ENCODE measurements at regions not wholly inside any gene's neighbourhood (a gene's known extent, or its start where the extent isn't known, plus 50 kb on each side); places are given as distances from the start of the nearest gene placed in this dataset.

GRCh38 chr18:46352520-46353250 lies 248.5 kb downstream of the HAUS1 start:
- FAIRE-seq (peak; percentile 43), DNase-seq (ENCODE audit: low read depth) (peak; percentile 15)
- TF ChIP-seq CTCF (IDR thresholded peaks at IDR 0.05; ENCODE audit: insufficient read depth, low read length, severe bottlenecking) = no peak
- Histone ChIP-seq H3K27me3 (ENCODE audit: control insufficient read depth, insufficient read depth, low read length) (no peaks in the 10 kb centered on the region), H3K36me3 (ENCODE audit: control insufficient read depth, insufficient read depth, low read length) (peaks cover 1% of the 10 kb centered on the region), H3K4me3 (ENCODE audit: low read depth, low read length) (no peak overlapping the region)

- no peak for TF ChIP-seq CTCF (IDR thresholded peaks at IDR 0.05; ENCODE audit: insufficient read depth, low read length, severe bottlenecking)
- no peak for FAIRE-seq
- peaks cover 1% of the 10 kb centered on the region for H3K36me3 ChIP-seq (ENCODE audit: control insufficient read depth, insufficient read depth, low read length)
- no peak for DNase-seq (ENCODE audit: low read depth)
- H3K27me3 ChIP-seq (ENCODE audit: control insufficient read depth, insufficient read depth, low read length) = no peaks in the 10 kb centered on the region
- no peak overlapping the region for H3K4me3 ChIP-seq (ENCODE audit: low read depth, low read length)
These were observed 249.3 kb downstream of the HAUS1 start for GRCh38 chr18:46353460-46353859.

GRCh38 chr18:46356278-46357033 lies 252.3 kb downstream of the HAUS1 start:
- TF ChIP-seq CTCF (IDR thresholded peaks at IDR 0.05; ENCODE audit: insufficient read depth, low read length, severe bottlenecking) = no peak
- Histone ChIP-seq H3K4me3 (ENCODE audit: low read depth, low read length) (no peak overlapping the region), H3K27me3 (ENCODE audit: control insufficient read depth, insufficient read depth, low read length) (no peaks in the 10 kb centered on the region), H3K36me3 (ENCODE audit: control insufficient read depth, insufficient read depth, low read length) (peaks cover 1% of the 10 kb centered on the region)
- no peak for DNase-seq (ENCODE audit: low read depth)
- no peak for FAIRE-seq

GRCh38 chr18:46360102-46360699 lies 256.0 kb downstream of the HAUS1 start:
- H3K27me3 ChIP-seq (ENCODE audit: control insufficient read depth, insufficient read depth, low read length) = no peaks in the 10 kb centered on the region
- no peak overlapping the region for H3K4me3 ChIP-seq (ENCODE audit: low read depth, low read length)
- DNase-seq (ENCODE audit: low read depth) (no peak), FAIRE-seq (no peak)
- TF ChIP-seq CTCF (IDR thresholded peaks at IDR 0.05; ENCODE audit: insufficient read depth, low read length, severe bottlenecking) = no peak
- no peaks in the 10 kb centered on the region for H3K36me3 ChIP-seq (ENCODE audit: control insufficient read depth, insufficient read depth, low read length)

GRCh38 chr18:46360866-46361265 lies 256.7 kb downstream of the HAUS1 start:
- no peaks in the 10 kb centered on the region for H3K36me3 ChIP-seq (ENCODE audit: control insufficient read depth, insufficient read depth, low read length)
- TF ChIP-seq CTCF (IDR thresholded peaks at IDR 0.05; ENCODE audit: insufficient read depth, low read length, severe bottlenecking) = no peak
- FAIRE-seq = no peak
- DNase-seq (ENCODE audit: low read depth) = no peak
- H3K4me3 ChIP-seq (ENCODE audit: low read depth, low read length) = no peak overlapping the region
- no peaks in the 10 kb centered on the region for H3K27me3 ChIP-seq (ENCODE audit: control insufficient read depth, insufficient read depth, low read length)
